Femur (tissue), 1 donor: ENCODE measurements at regions not wholly inside any gene's neighbourhood (a gene's known extent, or its start where the extent isn't known, plus 50 kb on each side); places are given as distances from the start of the nearest gene placed in this dataset.

Experiments
- DNase-seq: peaks from one replicate; pipeline ENCODE4 v3.0.0-alpha.2; 2017

DNA sequence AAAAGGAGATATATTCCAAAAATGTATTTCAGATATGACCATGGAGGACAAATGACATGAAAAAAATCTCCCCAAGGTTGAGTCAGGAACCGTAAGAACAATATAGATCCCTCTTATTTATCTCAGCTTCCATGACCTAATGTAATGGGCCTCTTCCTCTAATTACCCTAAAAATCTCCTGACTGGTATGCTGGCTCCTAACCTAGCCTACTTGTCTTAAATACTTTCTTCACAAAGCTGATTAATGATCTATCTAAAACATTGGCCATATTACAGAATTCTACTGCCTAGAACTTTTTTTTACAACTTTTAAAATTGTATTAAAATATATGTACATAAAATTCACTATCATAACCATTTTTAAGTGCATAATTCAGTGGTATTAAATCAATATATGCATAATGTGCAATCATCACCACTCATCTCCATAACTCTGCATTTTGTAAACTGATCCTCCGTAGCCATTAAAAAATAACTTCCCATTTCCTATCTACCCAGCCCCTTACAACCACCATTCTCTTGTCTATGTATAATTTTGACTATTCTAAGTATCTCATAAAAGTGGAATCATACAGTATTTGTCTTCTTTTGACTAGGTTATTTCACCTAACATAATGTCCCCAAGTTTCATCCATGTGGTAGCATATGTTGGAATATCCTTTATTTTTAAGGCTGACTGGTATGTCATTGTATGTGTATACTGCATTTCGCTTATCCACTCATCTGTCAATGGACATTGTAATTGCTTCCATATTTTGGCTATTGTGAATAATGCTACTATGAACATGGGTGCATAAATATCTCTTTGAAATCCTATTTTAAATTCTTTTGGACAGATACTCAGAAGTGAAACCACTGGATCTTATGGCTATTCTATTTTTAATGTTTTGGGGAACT lies 464.6 kb downstream of the ADAMTS20 start:
- DNase-seq = no peak

GRCh38 chr12:43079476-43079875 lies 472.5 kb downstream of the ADAMTS20 start:
- DNase-seq = no peak

- no peak for DNase-seq
These were observed 473.0 kb downstream of the ADAMTS20 start for GRCh38 chr12:43078976-43079375.

- no peak for DNase-seq
These were observed 479.6 kb downstream of the ADAMTS20 start for GRCh38 chr12:43072431-43072830.

DNA sequence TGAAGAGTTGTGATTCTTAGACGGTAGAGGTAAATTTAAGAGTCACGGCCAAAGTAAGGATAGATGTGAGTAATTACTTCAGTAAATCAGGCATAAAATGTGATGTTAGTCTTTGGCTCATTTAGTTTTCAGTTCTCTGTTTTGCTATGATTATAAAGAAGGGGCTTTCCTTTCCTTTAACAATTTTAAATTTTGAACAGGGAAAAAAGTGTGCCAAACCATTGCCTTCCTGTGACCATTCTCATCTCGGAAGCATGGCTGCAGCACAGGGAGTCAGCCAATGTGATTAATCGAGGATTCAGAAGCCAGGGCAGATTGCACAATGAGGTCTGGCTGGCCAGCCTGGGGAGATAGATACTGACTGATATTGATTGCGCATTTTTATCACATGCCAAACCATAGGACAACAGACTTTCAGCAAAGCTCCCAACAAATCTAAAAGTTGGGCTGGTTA lies 480.2 kb upstream of the PRICKLE1 start:
- DNase-seq = no peak

GRCh38 chr12:43066471-43066870 lies 476.9 kb upstream of the PRICKLE1 start:
- no peak for DNase-seq

DNA sequence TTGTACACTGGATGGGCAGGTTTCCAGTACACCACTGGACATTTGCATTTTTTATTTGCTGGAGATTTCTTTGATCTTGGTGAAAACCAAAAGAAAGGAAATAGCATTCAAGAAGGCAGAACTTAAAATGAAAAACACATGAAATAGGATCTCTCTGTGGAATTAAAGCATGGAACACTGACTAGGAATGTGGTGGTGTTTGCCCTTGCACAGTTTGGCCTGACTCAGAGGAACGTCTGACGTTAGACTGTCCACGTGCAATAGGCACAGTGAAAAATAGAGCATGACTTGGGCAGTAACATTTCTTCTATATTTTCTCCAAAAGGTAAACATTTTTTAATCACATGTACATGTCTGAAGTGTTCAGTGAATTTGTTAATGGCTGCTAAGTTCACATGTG lies 474.1 kb upstream of the PRICKLE1 start:
- no peak for DNase-seq

DNA sequence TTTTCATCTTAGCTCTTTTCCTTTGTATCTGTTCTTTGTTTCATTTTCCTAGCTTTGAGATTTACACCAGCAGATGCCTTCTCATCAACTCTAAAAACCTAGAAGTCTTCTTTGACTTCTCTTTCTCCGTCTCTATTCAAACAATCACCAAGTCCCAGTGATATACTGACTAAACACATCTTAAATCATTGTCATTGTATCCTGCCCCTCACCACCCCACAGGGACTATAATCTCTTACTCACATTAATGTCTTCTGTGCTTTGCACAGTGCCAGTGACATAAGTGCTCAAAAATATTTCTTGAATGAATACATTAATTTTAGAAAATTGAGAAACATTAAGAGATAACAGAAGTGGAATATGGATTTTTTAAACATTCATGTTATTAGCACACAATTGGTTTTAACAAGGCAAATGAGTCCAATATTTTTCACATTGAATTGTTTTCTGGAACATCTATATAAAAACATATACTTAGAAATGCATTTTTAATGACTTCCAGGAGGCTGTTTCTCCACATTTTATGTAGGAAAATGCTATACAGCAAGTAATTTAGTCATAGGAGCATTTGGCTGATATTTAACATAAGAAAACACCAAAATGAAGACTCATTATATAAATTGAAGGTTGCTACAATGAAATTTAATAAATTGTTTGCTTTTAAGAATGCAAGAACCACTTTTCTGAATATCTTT lies 472.8 kb upstream of the PRICKLE1 start:
- DNase-seq = no peak

DNA sequence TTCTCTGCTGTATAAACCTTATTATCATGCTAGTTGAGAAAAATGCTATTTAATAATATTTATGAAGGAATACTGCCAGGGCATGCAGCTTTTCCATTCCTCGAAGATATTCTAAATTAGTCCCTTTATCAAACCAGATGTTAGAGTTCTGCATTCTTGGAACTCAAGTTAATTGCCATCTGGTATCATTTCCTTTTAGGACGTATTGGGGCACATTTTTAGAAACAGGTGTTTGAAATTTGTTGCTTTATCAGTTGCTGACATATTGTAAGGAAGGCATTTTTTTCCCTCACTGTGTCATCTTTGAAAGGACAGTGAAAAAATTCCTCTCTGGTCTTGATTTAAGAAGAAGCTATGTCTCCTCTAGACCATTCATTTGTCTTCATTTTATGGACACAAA lies 471.2 kb upstream of the PRICKLE1 start:
- DNase-seq = no peak

- no peak for DNase-seq
These were observed 469.1 kb upstream of the PRICKLE1 start for GRCh38 chr12:43058616-43059015.

DNA sequence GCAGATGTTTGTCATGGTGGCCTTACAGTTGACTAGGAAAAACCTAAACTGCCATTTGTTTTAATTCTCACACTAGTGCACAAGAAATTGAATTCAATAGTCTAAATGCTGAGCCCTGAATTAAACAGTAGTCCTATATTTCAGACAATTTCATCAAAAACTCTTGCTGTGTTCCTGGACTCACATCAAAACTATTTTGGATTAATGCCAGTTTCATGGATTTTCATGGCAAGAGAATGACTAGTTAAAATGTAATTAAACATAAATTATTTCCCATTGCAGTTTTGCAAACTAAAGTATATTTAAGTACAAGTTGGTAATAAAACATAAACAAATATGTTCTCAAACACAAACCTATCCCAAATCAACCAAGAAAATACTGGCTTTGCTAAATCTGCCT lies 468.0 kb upstream of the PRICKLE1 start:
- no peak for DNase-seq

- DNase-seq = no peak
These were observed 464.5 kb upstream of the PRICKLE1 start for GRCh38 chr12:43054085-43054484.

DNA sequence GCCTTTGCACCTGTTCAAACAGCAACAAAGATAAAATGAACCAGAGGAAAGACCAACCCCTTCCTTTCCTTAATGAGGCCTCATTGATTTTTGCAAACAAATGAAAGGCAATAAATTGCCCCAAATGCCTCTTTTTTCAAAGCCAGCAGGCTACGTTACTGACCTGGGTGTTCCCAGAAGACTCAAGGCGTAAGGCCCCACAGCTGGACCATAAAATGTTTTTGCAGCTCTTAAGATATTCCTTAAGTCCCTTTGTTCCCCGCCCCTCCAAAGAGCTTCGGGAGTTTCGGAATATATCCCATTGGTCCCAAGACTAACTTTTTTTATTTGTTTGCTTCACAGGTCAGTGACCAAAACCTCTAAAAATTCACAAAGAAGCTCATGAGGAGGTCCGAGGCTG lies 462.9 kb upstream of the PRICKLE1 start:
- no peak for DNase-seq

DNA sequence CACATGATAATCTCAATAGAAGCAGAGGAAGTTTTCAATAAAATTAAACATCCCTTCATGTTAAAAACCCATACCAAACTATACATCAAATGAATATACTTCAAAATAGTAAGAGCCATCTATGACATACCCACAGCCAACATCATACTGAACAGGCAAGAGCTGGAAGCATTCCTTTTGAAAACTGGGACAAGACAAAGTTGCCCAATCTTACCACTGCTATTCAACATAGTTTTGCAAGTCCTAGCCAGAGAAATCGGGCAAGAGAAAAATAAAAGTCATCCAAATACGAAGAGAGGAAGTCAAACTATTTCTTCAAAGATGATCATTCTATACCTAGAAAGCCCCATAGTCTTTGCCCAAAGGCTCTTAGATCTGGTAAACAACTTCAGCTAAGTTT lies 454.7 kb upstream of the PRICKLE1 start:
- DNase-seq = no peak

DNA sequence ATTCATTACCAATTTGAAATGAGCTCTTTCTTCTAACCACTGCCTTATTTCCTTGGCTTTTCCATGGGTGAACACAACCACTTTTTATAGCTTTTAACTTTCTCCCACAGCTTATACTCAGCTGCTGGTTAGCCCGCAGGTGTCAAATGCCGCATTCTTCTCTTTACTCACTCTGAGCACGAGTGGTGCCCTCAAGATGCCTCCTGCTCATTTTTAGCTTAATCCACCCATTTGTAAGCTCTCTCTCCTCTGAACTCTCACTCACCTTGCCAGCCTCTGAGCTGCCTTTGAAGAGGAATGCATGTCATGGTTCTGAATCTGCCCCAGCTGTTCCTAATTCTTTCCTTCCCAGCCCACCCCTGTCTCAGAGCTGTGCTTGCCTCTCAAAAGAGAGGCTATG lies 449.4 kb upstream of the PRICKLE1 start:
- DNase-seq = no peak

GRCh38 chr12:43029971-43030370 lies 440.4 kb upstream of the PRICKLE1 start:
- DNase-seq = no peak

GRCh38 chr12:43028826-43029225 lies 439.3 kb upstream of the PRICKLE1 start:
- no peak for DNase-seq

GRCh38 chr12:43022838-43023237 lies 433.3 kb upstream of the PRICKLE1 start:
- DNase-seq = no peak

DNA sequence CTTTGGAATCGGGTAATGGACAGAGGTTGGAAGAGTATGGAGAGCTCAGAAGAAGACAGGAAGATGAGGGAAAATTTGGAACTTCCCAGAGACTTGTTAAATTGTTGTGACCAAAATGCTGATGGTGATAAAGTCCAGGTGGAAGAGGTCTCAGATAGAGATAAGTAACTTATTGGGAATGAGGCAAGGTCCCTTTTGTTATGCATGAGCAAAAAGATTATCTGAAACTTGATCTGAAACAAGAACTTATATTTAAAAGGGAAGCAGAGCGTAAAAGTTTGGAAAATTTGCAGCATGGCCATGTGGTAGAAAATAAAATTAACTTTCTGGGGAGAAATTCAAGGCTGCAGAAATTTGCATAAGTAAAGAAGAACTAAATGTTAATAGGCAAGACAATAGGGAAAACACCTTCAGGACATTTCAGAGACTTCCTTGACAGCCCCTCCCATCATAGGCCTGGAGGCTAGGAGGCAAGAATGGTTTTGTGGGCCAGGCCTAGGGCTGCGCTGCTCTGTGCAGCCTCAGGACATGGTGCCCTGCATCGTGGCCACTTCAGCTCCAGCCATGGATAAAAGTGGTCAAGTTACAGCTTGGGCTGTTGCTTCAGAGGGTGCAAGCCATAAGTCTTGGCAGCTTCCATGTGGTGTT lies 425.7 kb upstream of the PRICKLE1 start:
- no peak for DNase-seq

DNA sequence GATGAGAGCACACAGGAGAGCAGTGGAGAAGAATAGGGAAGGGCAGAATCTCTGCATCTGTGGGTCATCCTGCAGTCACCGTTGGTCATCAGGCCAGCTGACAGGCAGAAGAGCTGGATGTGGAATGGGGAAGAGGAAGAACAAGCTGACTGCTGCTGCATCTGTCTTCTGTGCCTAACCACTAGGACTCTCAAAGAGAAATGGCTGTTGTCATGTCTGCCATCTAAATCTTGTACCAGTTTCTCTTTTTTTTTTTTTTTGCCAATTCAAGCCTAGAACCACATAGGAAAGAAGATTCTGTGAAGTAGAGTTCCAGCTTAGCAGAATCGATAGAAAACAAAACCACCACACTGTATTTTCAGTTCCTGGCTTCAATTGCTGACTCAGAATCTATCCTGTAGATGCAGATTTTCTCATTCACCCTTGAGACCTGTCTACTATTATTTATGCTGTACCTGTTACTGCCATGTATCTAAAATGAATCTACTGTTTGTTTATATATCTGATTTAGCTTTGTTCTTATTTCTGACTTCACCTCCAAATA lies 421.9 kb upstream of the PRICKLE1 start:
- DNase-seq = no peak

DNA sequence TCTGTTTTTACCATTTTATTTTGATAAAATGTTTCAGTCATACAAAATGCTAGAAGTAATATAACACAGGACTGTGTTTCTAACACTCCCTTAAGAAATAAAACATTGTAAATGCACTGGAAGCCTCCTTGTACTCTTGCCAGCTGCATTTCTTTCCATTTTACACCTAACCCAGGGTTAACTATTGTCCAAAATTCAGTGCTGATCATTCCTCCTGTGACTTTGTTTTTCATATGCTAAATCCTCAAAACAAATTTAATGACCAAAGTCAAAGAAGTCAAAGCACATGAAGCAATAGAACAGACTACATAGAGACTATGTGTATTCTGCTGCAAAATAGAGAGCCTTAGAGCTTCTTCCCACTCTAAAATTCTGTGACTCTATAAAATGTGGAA lies 420.3 kb upstream of the PRICKLE1 start:
- no peak for DNase-seq

DNA sequence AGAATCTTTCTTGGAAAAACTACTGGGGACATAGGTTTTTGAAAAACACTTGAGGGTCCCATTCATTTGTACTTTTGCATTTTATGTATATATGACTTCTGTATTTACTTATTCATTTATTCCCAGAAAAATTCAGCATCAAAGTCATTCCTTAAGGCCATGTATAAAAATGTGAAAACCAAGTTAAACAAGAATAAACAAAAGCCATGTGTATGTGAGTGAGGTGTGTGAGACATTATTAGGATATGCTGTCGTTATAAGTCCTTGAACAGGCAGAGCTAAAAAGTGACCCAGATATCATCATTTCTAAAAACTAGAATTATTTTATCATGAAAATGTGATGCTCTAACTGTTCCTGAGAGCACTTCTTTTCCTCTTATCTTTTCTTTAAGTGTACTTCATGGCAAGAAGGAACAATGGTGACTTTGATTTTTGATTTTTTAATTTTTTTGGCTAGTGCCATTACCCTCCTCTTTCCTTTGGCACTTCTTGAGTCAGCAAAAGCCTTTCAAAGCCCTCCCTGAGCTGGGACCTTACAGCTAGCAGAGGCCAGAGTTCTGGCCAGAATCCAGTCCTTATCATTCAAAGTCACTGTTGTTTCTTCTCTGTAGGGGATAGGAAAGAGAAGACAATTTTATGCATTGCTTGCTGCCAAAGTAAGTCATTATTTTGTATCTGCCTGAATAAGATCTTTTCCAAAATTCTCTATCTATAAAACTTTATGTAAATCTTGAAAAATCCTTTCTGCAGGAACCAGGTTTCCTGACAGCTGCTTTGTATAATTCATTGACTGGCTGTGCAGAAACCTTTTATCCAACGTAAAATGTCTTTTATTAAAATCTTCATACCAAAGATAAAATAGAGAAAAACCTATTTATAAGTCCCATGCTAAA lies 419.7 kb upstream of the PRICKLE1 start:
- DNase-seq = no peak
